ENCODE measurements at regions not wholly inside any gene's neighbourhood (a gene's known extent, or its start where the extent isn't known, plus 50 kb on each side); places are given as distances from the start of the nearest gene placed in this dataset.

- no peak for ATAC-seq
- BruUV-seq (replicated peaks): no TSS peak
- intact Hi-C loops (cut with micrococcal nuclease): no loop called here
Measured at GRCh38 chr7:25842201-25842733, 309.7 kb upstream of the NFE2L3 start.

GRCh38 chr7:25843467-25843866 is 308.5 kb upstream of the NFE2L3 start:
- no peaks in the 10 kb centered on the region for H3K79me2 ChIP-seq (ENCODE audit: low read length)
- H3K9ac ChIP-seq (ENCODE audit: low read length): no peak overlapping the region
- no peak overlapping the region for H3K4me3 ChIP-seq (ENCODE audit: low read length)
- no peaks in the 10 kb centered on the region for H3K36me3 ChIP-seq (ENCODE audit: low read depth, low read length)
- H3K27ac ChIP-seq (ENCODE audit: low read length): no peak overlapping the region
- TF ChIP-seq CTCF (conservative IDR thresholded peaks at IDR 0.05; ENCODE audit: low read depth, low read length): no peak
- no peak for TF ChIP-seq EZH2phosphoT487 (IDR thresholded peaks at IDR 0.05; ENCODE audit: borderline replicate concordance, low read length)
- no peak for TF ChIP-seq EZH2 (IDR thresholded peaks at IDR 0.05; ENCODE audit: low read length, unreplicated experiment)
- no peaks in the 10 kb centered on the region for H3K9me2 ChIP-seq (replicated peaks; ENCODE audit: low read length)
- no peaks in the 10 kb centered on the region for H3K9me3 ChIP-seq (ENCODE audit: low read length)
- no TSS peak for BruUV-seq (replicated peaks)
- no peak overlapping the region for H3K4me2 ChIP-seq (ENCODE audit: low read length)
- H4K20me1 ChIP-seq (ENCODE audit: low read length): no peaks in the 10 kb centered on the region
- H3K27me3 ChIP-seq (ENCODE audit: low read length): peaks cover 40% of the 10 kb centered on the region
- H3K4me1 ChIP-seq (ENCODE audit: insufficient read depth, low read length): peaks cover 14% of the 10 kb centered on the region; the same call in 1 of the 2 replicates
- no peaks in the 10 kb centered on the region for H3F3A ChIP-seq (ENCODE audit: low read length, unreplicated experiment)
- ATAC-seq (no peak), DNase-seq (no peak)
- POLR2A ChIA-PET (ENCODE audit: unreplicated experiment): no interaction called here
- CTCF ChIA-PET: no interaction called here
- H2AFZ ChIP-seq (ENCODE audit: low read length): no peak overlapping the region
- intact Hi-C loops (cut with micrococcal nuclease): no loop called here

More at GRCh38 chr7:25842201-25842733, 309.7 kb upstream of the NFE2L3 start:
- Histone ChIP-seq H2AFZ (ENCODE audit: low read length) (no peak overlapping the region), H3K79me2 (ENCODE audit: low read length) (no peaks in the 10 kb centered on the region), H3K4me2 (ENCODE audit: low read length) (no peak overlapping the region), H3K9ac (ENCODE audit: low read length) (no peak overlapping the region), H3F3A (ENCODE audit: low read length, unreplicated experiment) (no peaks in the 10 kb centered on the region), H3K4me3 (ENCODE audit: low read length) (no peak overlapping the region), H3K4me1 (ENCODE audit: insufficient read depth, low read length) (peaks cover 5% of the 10 kb centered on the region; the same call in 1 of the 2 replicates), H3K27me3 (ENCODE audit: low read length) (peaks cover 33% of the 10 kb centered on the region), H3K36me3 (ENCODE audit: low read depth, low read length) (no peaks in the 10 kb centered on the region), H4K20me1 (ENCODE audit: low read length) (no peaks in the 10 kb centered on the region), H3K9me3 (ENCODE audit: low read length) (no peaks in the 10 kb centered on the region), H3K27ac (ENCODE audit: low read length) (no peak overlapping the region), H3K9me2 (replicated peaks; ENCODE audit: low read length) (no peaks in the 10 kb centered on the region; the same call in 1 of the 2 replicates)
- no peak for DNase-seq
- CTCF ChIA-PET: no interaction called here
- TF ChIP-seq CTCF (conservative IDR thresholded peaks at IDR 0.05; ENCODE audit: low read depth, low read length): no peak
- no peak for TF ChIP-seq EZH2 (IDR thresholded peaks at IDR 0.05; ENCODE audit: low read length, unreplicated experiment)
- TF ChIP-seq EZH2phosphoT487 (IDR thresholded peaks at IDR 0.05; ENCODE audit: borderline replicate concordance, low read length): no peak
- POLR2A ChIA-PET (ENCODE audit: unreplicated experiment): no interaction called here

GRCh38 chr7:25844102-25844870 is 307.7 kb upstream of the NFE2L3 start:
- no peak for ATAC-seq
- no peak overlapping the region for H3K4me3 ChIP-seq (ENCODE audit: low read length)
- intact Hi-C loops (cut with micrococcal nuclease): no loop called here
- H3K36me3 ChIP-seq (ENCODE audit: low read depth, low read length): no peaks in the 10 kb centered on the region
- no peaks in the 10 kb centered on the region for H3K79me2 ChIP-seq (ENCODE audit: low read length)
- BruUV-seq (replicated peaks): no TSS peak
- POLR2A ChIA-PET (ENCODE audit: unreplicated experiment): no interaction called here
- no peaks in the 10 kb centered on the region for H3F3A ChIP-seq (ENCODE audit: low read length, unreplicated experiment)
- no peaks in the 10 kb centered on the region for H3K9me3 ChIP-seq (ENCODE audit: low read length)
- no peaks in the 10 kb centered on the region for H3K9me2 ChIP-seq (replicated peaks; ENCODE audit: low read length)
- no peak overlapping the region for H3K4me2 ChIP-seq (ENCODE audit: low read length)
- peaks cover 40% of the 10 kb centered on the region for H3K27me3 ChIP-seq (ENCODE audit: low read length)
- CTCF ChIA-PET: no interaction called here
- no peak for DNase-seq
- H3K4me1 ChIP-seq (ENCODE audit: insufficient read depth, low read length): peaks cover 14% of the 10 kb centered on the region; the same call in 1 of the 2 replicates
- H3K9ac ChIP-seq (ENCODE audit: low read length): no peak overlapping the region
- no peak overlapping the region for H3K27ac ChIP-seq (ENCODE audit: low read length)
- TF ChIP-seq EZH2phosphoT487 (IDR thresholded peaks at IDR 0.05; ENCODE audit: borderline replicate concordance, low read length): no peak
- no peak for TF ChIP-seq CTCF (conservative IDR thresholded peaks at IDR 0.05; ENCODE audit: low read depth, low read length)
- TF ChIP-seq EZH2 (IDR thresholded peaks at IDR 0.05; ENCODE audit: low read length, unreplicated experiment): no peak
- H4K20me1 ChIP-seq (ENCODE audit: low read length): no peaks in the 10 kb centered on the region
- H2AFZ ChIP-seq (ENCODE audit: low read length): no peak overlapping the region

All from PC-3 (cell line).